A549 (cell line): ENCODE measurements at regions not wholly inside any gene's neighbourhood (a gene's known extent, or its start where the extent isn't known, plus 50 kb on each side); places are given as distances from the start of the nearest gene placed in this dataset.
A peak's percentile ranks its signal among the peaks of the same experiment; 100 is the strongest.

ENCODE experiments used
- ATAC-seq, 2 experiments: fragments of 200-7000 bp in 1 of 2; fragments of >200 bp in 1 of 2; cut with Nextera tagmentation in 1 of 2; cut with Tn5 transposase in 1 of 2; 3 replicates each; pipeline versions ENCODE4 v1.8.0 to v1.9.1; 2018 to 2020; ENCODE audit warnings: mild to moderate bottlenecking in 1 of 2, moderate library complexity in 1 of 2
- CTCF ChIA-PET: fragments of 300-600 bp; sonication (Branson Sonifier 250); formaldehyde crosslinking; extraction: SDS; loops from one replicate; lab custom pipeline; 2021; ENCODE audit warnings: antibody characterized with exemption, inconsistent platforms; lab: Yijun Ruan, JAX
- POLR2A ChIA-PET: fragments of 350-600 bp; formaldehyde crosslinking; extraction: SDS; loops from one replicate; lab custom pipeline; 2021; ENCODE audit warnings: antibody characterized with exemption, inconsistent platforms; lab: Yijun Ruan, JAX
- DNase-seq, 2 experiments: peaks; one replicate each; pipeline versions ENCODE4 v3.0.0 to v3.0.0-alpha.2; 2011 to 2016; ENCODE audit warnings: low read depth in 1 of 2, low spot score in 1 of 2
- FAIRE-seq: peaks from 2 replicates; lab custom pipeline; 2011; peaks lifted over from hg19 to GRCh38; lab: Jason Lieb, UNC
- H3K27ac ChIP-seq, 2 experiments: fragments of >200 bp; sonication (Bioruptor Twin); formaldehyde crosslinking; 3 replicates each; pipeline ENCODE4 v1.5.1; 2016 to 2017
- H3K4me1 ChIP-seq: fragments of >200 bp; sonication (Bioruptor Twin); formaldehyde crosslinking; 3 replicates; pipeline ENCODE4 v1.6.1; 2016
- H3K4me2 ChIP-seq: fragments of >200 bp; sonication (Bioruptor Twin); formaldehyde crosslinking; 3 replicates; pipeline ENCODE4 v1.6.1; 2016
- H3K4me3 ChIP-seq: fragments of >200 bp; sonication (Bioruptor Twin); formaldehyde crosslinking; 3 replicates; pipeline ENCODE4 v1.5.1; 2016
- H3K9me3 ChIP-seq: fragments of >200 bp; sonication (Bioruptor Twin); formaldehyde crosslinking; 3 replicates; pipeline ENCODE4 v1.6.1; 2016
- ATOH8 ChIP-seq: fragments of 250-450 bp; sonication (Bioruptor Pico); IDR thresholded peaks from 2 replicates; pipeline ENCODE4 v1.5.0; 2020; ENCODE audit warnings: low read depth, mild to moderate bottlenecking, moderate library complexity
- EHMT2 ChIP-seq: fragments of 200-600 bp; sonication (generic); IDR thresholded peaks from 2 replicates; pipeline ENCODE4 v1.6.1; 2016; ENCODE audit warnings: antibody characterized with exemption, low read depth, mild to moderate bottlenecking, moderate library complexity
- FOSL2 ChIP-seq, 2 experiments: fragments of 450-650 bp in 1 of 2; fragments of >200 bp in 1 of 2; sonication (Bioruptor Twin) in 1 of 2; formaldehyde crosslinking; IDR thresholded peaks; 2 replicates each; pipeline versions ENCODE4 v1.5.0 to v1.6.1; 2016 to 2020; ENCODE audit warnings: mild to moderate bottlenecking in 1 of 2, moderate library complexity in 1 of 2
- FOXS1 ChIP-seq: fragments of 250-450 bp; sonication (Bioruptor Pico); IDR thresholded peaks from 2 replicates; pipeline ENCODE4 v1.5.0; 2020; ENCODE audit warnings: mild to moderate bottlenecking, moderate library complexity
- HES2 ChIP-seq: fragments of >200 bp; sonication (Bioruptor Twin); formaldehyde crosslinking; IDR thresholded peaks from 2 replicates; pipeline ENCODE4 v1.6.1; 2016
- JUN ChIP-seq, 2 experiments: fragments of >200 bp; sonication (Bioruptor Twin); formaldehyde crosslinking; IDR thresholded peaks; 2 replicates in 1 of 2; 3 replicates in 1 of 2; pipeline ENCODE4 v1.6.1; 2016 to 2017
- JUNB ChIP-seq: fragments of >200 bp; sonication (Bioruptor Twin); formaldehyde crosslinking; IDR thresholded peaks from 2 replicates; pipeline ENCODE4 v1.6.1; 2016
- KDM5A ChIP-seq: fragments of 200-600 bp; sonication (generic); IDR thresholded peaks from 2 replicates; pipeline ENCODE4 v1.6.1; 2016; ENCODE audit warnings: antibody characterized with exemption, mild to moderate bottlenecking
- MAFK ChIP-seq: fragments of 450-650 bp; IDR thresholded peaks from 2 replicates; pipeline ENCODE4 v1.6.1; 2014; ENCODE audit not compliant: partially characterized antibody
- PHF8 ChIP-seq: fragments of 200-600 bp; sonication (generic); IDR thresholded peaks from 2 replicates; pipeline ENCODE4 v1.6.1; 2016; ENCODE audit warnings: low read depth, mild to moderate bottlenecking, antibody characterized with exemption, moderate library complexity, borderline replicate concordance
- RAD21 ChIP-seq, 2 experiments: fragments of >200 bp in 1 of 2; sonication (Bioruptor Twin) in 1 of 2; formaldehyde crosslinking in 1 of 2; IDR thresholded peaks in 1 of 2; conservative IDR thresholded peaks in 1 of 2; 2 replicates in 1 of 2; 3 replicates in 1 of 2; pipeline ENCODE4 v1.6.1; 2012 to 2018; ENCODE audit warnings: inconsistent platforms in 1 of 2
- RARB ChIP-seq: fragments of 250-450 bp; sonication (Bioruptor Pico); IDR thresholded peaks from 2 replicates; pipeline ENCODE4 v1.8.0; 2021; ENCODE audit warnings: mild to moderate bottlenecking, moderate library complexity
- TFCP2L1 ChIP-seq: fragments of 250-450 bp; sonication (Bioruptor Pico); IDR thresholded peaks from 2 replicates; pipeline ENCODE4 v1.5.0; 2021; ENCODE audit warnings: mild to moderate bottlenecking
- WGBS: methylation state at CpG from one replicate; pipeline ENCODE4 v1.1.6; 2017; ENCODE audit errors: missing lambda C conversion rate; 5-methylcytosine and 5-hydroxymethylcytosine counted together
- TF ChIP-seq, protein P1 (sequence below): IDR thresholded peaks from 2 replicates; pipeline ENCODE4 v1.6.1; 2012
- TF ChIP-seq, protein P2 (sequence below): fragments of 150-350 bp; IDR thresholded peaks from 2 replicates; pipeline ENCODE4 v1.6.1; 2014; ENCODE audit warnings: low read depth, mild to moderate bottlenecking, low read length

GRCh38 chr3:67083277-67083676 lies 85.2 kb downstream of the KBTBD8 start:
- CTCF ChIA-PET = interaction anchor here (0.6 kb wide), 1 partner anchor 959 kb away, joined by 3 read pairs; no protein-coding TSS in a partner anchor
- ATAC-seq = no peak
- TF ChIP-seq HES2 (no peak), RAD21 (conservative IDR thresholded peaks at IDR 0.05 in 1 of 2, IDR thresholded peaks at IDR 0.05 in 1 of 2) (no peak), JUNB (no peak), RARB (no peak), PHF8 (no peak), JUN (IDR thresholded peaks at IDR 0.05) (no peak), ATOH8 (CRISPR knock-in tag) (no peak), FOSL2 (IDR thresholded peaks at IDR 0.05) (no peak), FOSL2 (CRISPR knock-in tag; IDR thresholded peaks at IDR 0.05) (no peak)
- TF ChIP-seq, protein P1, sequence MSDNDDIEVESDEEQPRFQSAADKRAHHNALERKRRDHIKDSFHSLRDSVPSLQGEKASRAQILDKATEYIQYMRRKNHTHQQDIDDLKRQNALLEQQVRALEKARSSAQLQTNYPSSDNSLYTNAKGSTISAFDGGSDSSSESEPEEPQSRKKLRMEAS = no peak

DNA sequence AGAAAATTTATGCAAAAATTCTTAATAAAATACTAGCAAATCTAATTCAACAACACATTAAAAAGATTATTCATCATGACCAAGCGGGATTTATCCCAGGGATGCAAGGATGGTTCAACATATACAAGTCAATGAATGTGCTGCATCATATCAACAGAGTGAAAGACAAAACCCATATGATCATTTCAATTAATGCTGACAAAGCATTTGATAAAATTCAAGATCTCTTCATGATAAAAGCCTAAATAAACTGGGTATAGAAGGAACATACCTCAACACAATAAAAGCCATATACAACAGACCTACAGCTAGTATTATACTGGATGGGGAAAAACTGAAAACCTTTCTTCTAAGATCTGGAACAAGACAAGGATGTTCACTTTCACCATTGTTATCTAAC lies 89.7 kb downstream of the KBTBD8 start:
- FAIRE-seq = no peak
- Histone ChIP-seq H3K4me1 (no peaks in the 10 kb centered on the region), H3K4me3 (no peak overlapping the region), H3K9me3 (no peaks in the 10 kb centered on the region), H3K27ac (no peak overlapping the region), H3K4me2 (no peak overlapping the region)
- TF ChIP-seq MAFK = peak; percentile 90
- TF ChIP-seq TFCP2L1 (CRISPR knock-in tag) = no peak
- no peak for ATAC-seq
- ChIA-PET CTCF (no interaction called here), POLR2A (no interaction called here)
- DNase-seq = no peak
- 0% methylated on average over 1 of the region's 1 CpG for WGBS

More at GRCh38 chr3:67083277-67083676, 85.2 kb downstream of the KBTBD8 start:
- H3K4me2 ChIP-seq = no peak overlapping the region
- no peak for FAIRE-seq
- H3K4me3 ChIP-seq = no peak overlapping the region
- no peak for DNase-seq
- no peaks in the 10 kb centered on the region for H3K4me1 ChIP-seq
- POLR2A ChIA-PET = no interaction called here
- no peaks in the 10 kb centered on the region for H3K9me3 ChIP-seq
- H3K27ac ChIP-seq = no peak overlapping the region
- 5% methylated on average over 1 of the region's 1 CpG for WGBS

DNA sequence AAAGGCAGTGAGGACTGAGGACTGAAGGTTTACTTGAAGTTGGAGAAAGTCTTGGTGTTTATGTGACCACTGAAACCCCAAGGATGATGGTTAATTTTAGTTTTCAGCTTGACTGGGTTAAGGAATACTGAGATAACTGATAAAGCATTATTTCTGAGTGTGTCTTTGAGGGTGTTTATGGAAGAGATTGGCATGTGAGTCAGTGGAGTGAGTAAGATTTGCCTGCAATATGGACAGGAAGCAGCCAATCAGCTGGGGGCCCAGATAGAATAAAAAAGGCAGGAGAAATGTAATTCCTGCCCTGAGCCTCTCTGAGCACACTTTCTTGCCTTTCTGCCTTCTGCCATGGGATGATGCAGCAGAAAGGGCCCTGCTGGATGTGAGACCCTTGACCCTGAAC lies 92.4 kb downstream of the KBTBD8 start:
- FAIRE-seq = no peak
- CTCF ChIA-PET = no interaction called here
- H3K4me2 ChIP-seq = no peak overlapping the region

GRCh38 chr3:67093305-67093704 lies 95.2 kb downstream of the KBTBD8 start:
- WGBS = 32% methylated on average over 1 of the region's 1 CpG
- no peaks in the 10 kb centered on the region for H3K9me3 ChIP-seq
- POLR2A ChIA-PET = no interaction called here
- H3K4me1 ChIP-seq = no peaks in the 10 kb centered on the region
- no peak for ATAC-seq
- H3K4me3 ChIP-seq = no peak overlapping the region
- H3K4me2 ChIP-seq = no peak overlapping the region
- no peak for FAIRE-seq
- CTCF ChIA-PET = interaction anchor here (1.6 kb wide), 1 partner anchor 21 kb away, joined by 5 read pairs; no protein-coding TSS in a partner anchor
- TF ChIP-seq MAFK = peak; percentile 20
- no peak for TF ChIP-seq EHMT2
- DNase-seq = no peak
- no peak overlapping the region for H3K27ac ChIP-seq

More for the DNA sequence above, 92.4 kb downstream of the KBTBD8 start:
- no peaks in the 10 kb centered on the region for H3K4me1 ChIP-seq
- no peak for TF ChIP-seq KDM5A
- no peak for TF ChIP-seq FOXS1 (CRISPR knock-in tag)
- no peak overlapping the region for H3K27ac ChIP-seq
- DNase-seq = no peak
- H3K9me3 ChIP-seq = no peaks in the 10 kb centered on the region
- POLR2A ChIA-PET = no interaction called here
- ATAC-seq = no peak
- H3K4me3 ChIP-seq = no peak overlapping the region

DNA sequence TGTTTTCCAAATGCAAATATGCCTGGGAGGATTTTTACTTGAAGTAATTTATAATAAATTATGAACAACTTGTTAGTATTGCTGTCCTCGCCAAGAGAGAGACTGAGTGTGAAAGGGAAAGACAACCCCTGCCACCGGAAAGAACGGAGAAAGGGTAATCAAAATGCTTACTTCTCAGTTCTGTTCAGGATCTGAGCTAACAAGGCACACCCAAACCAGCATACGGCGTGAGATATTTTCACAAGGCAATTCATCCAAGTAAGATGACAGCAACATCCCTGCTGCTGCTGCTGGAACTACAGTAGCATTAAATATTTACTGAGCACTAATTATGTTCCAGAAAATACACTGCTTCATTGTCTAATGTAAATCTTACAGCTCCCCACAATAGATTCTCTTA lies 96.1 kb downstream of the KBTBD8 start:
- H3K4me2 ChIP-seq = no peak overlapping the region
- TF ChIP-seq, protein P2, sequence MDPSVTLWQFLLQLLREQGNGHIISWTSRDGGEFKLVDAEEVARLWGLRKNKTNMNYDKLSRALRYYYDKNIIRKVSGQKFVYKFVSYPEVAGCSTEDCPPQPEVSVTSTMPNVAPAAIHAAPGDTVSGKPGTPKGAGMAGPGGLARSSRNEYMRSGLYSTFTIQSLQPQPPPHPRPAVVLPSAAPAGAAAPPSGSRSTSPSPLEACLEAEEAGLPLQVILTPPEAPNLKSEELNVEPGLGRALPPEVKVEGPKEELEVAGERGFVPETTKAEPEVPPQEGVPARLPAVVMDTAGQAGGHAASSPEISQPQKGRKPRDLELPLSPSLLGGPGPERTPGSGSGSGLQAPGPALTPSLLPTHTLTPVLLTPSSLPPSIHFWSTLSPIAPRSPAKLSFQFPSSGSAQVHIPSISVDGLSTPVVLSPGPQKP = no peak
- TF ChIP-seq RAD21 (conservative IDR thresholded peaks at IDR 0.05 in 1 of 2, IDR thresholded peaks at IDR 0.05 in 1 of 2) = no peak
- H3K4me1 ChIP-seq = no peaks in the 10 kb centered on the region
- H3K27ac ChIP-seq = no peak overlapping the region
- DNase-seq (no peak), ATAC-seq (no peak), FAIRE-seq (no peak)
- CTCF ChIA-PET = interaction anchor here (4.9 kb wide), 1 partner anchor 19 kb away, joined by 19 read pairs; no protein-coding TSS in a partner anchor
- POLR2A ChIA-PET = no interaction called here
- no peaks in the 10 kb centered on the region for H3K9me3 ChIP-seq
- no peak overlapping the region for H3K4me3 ChIP-seq
- 25% methylated on average over 5 of the region's 5 CpGs for WGBS
